ENCODE measurements at regions not wholly inside any gene's neighbourhood (a gene's known extent, or its start where the extent isn't known, plus 50 kb on each side); places are given as distances from the start of the nearest gene placed in this dataset.

- TF ChIP-seq CTCF (IDR thresholded peaks at IDR 0.05; ENCODE audit: low read length) (no peak), EZH2 (IDR thresholded peaks at IDR 0.05; ENCODE audit: borderline replicate concordance, low read length) (no peak)
Observed at GRCh38 chr1:56099766-56100265, 479.5 kb downstream of the PLPP3 start.
